Endothelial cell of umbilical vein (primary cell): ENCODE measurements at regions not wholly inside any gene's neighbourhood (a gene's known extent, or its start where the extent isn't known, plus 50 kb on each side); places are given as distances from the start of the nearest gene placed in this dataset.

Experiments
- BruUV-seq: library from RNA; stranded (reverse); fragments of 400-500 nt; replicated peaks from 2 replicates; lab custom pipeline; 2021; lab: Mats Ljungman, UMichigan
- CTCF ChIA-PET: fragments of 300-600, 350-600 bp; sonication (Branson Sonifier 250); formaldehyde crosslinking; loops from one replicate; lab custom pipeline; 2021; ENCODE audit warnings: antibody characterized with exemption, inconsistent platforms; lab: Charles Lee
- POLR2A ChIA-PET: fragments of 300-600, 350-600 bp; sonication (Branson Sonifier 250); formaldehyde crosslinking; loops from one replicate; lab custom pipeline; 2021; ENCODE audit warnings: antibody characterized with exemption, inconsistent platforms; lab: Charles Lee
- DNase-seq: peaks from one replicate; pipeline ENCODE4 v3.0.0-alpha.2; 2011; ENCODE audit warnings: low read depth, low spot score
- FAIRE-seq: peaks from 2 replicates; lab custom pipeline; 2011; peaks lifted over from hg19 to GRCh38; lab: Jason Lieb, UNC
- H2AFZ ChIP-seq: 2 replicates; pipeline ENCODE4 v1.6.0; 2012; ENCODE audit warnings: low read depth, low read length, control low read depth, inconsistent platforms
- H3K27ac ChIP-seq: 2 replicates; pipeline ENCODE4 v1.5.1; 2011; ENCODE audit warnings: low read depth, mild to moderate bottlenecking, control low read depth, low read length, moderate library complexity; ENCODE audit not compliant: insufficient read depth
- H3K27me3 ChIP-seq, 2 experiments: 2 replicates each; pipeline versions ENCODE4 v1.6.0 to v1.6.1; 2011; ENCODE audit warnings: low read length in 2 of 2, mixed read lengths in 1 of 2; ENCODE audit not compliant: control insufficient read depth in 2 of 2, insufficient read depth in 2 of 2
- H3K36me3 ChIP-seq, 2 experiments: 2 replicates in 1 of 2; 3 replicates in 1 of 2; pipeline ENCODE4 v1.5.1; 2011; ENCODE audit warnings: low read length in 2 of 2, mild to moderate bottlenecking in 1 of 2, moderate library complexity in 1 of 2; ENCODE audit not compliant: control insufficient read depth in 2 of 2, insufficient read depth in 2 of 2; ENCODE audit errors: extremely low read depth in 1 of 2
- H3K4me1 ChIP-seq: 3 replicates; pipeline ENCODE4 v1.5.1; 2011; ENCODE audit warnings: mild to moderate bottlenecking, low read length; ENCODE audit not compliant: control insufficient read depth, insufficient read depth; ENCODE audit errors: extremely low read depth
- H3K4me2 ChIP-seq: 2 replicates; pipeline ENCODE4 v1.6.1; 2011; ENCODE audit warnings: low read length, control low read depth, mixed read lengths; ENCODE audit not compliant: insufficient read depth
- H3K4me3 ChIP-seq, 3 experiments: fragments of 200-600 bp in 1 of 3; sonication (generic), shearing (Covaris generic) in 1 of 3; replicated peaks in 1 of 3; 2 replicates each; pipeline ENCODE4 v1.5.1; 2011 to 2016; ENCODE audit warnings: control low read depth in 3 of 3, low read length in 3 of 3, mild to moderate bottlenecking in 2 of 3, inconsistent platforms in 1 of 3, low read depth in 1 of 3, moderate library complexity in 1 of 3; ENCODE audit not compliant: insufficient read depth in 1 of 3
- H3K79me2 ChIP-seq: 2 replicates; pipeline ENCODE4 v1.6.0; 2012; ENCODE audit warnings: low read length, inconsistent platforms; ENCODE audit not compliant: control insufficient read depth, insufficient read depth
- H3K9ac ChIP-seq: replicated peaks from 2 replicates; pipeline ENCODE3; 2011; ENCODE audit warnings: low read length, control low read depth; ENCODE audit not compliant: insufficient read depth; ENCODE audit errors: extremely low read depth
- H3K9me1 ChIP-seq: replicated peaks from 3 replicates; pipeline ENCODE4 v1.6.0; 2011; ENCODE audit warnings: mild to moderate bottlenecking, low read length; ENCODE audit not compliant: control insufficient read depth, insufficient read depth; ENCODE audit errors: extremely low read depth
- H3K9me3 ChIP-seq: replicated peaks from 2 replicates; pipeline ENCODE4 v1.5.1; 2012; ENCODE audit warnings: low read length, inconsistent platforms; ENCODE audit not compliant: control insufficient read depth, insufficient read depth
- H4K20me1 ChIP-seq: replicated peaks from 2 replicates; pipeline ENCODE3; 2011; ENCODE audit warnings: mild to moderate bottlenecking, low read length; ENCODE audit not compliant: control insufficient read depth, insufficient read depth; ENCODE audit errors: extremely low read depth
- CTCF ChIP-seq, 2 donors: IDR thresholded peaks; 1 replicate in 1 of 2; 2 replicates in 1 of 2; pipeline ENCODE4 v1.5.1; 2011; ENCODE audit warnings: low read length in 2 of 2, mild to moderate bottlenecking in 2 of 2, moderate library complexity in 2 of 2, control low read depth in 1 of 2, inconsistent platforms in 1 of 2, low read depth in 1 of 2; ENCODE audit not compliant: insufficient read depth in 1 of 2; ENCODE audit errors: extremely low read depth in 1 of 2
- EZH2 ChIP-seq: IDR thresholded peaks from 2 replicates; pipeline ENCODE4 v1.6.1; 2012; ENCODE audit warnings: borderline replicate concordance, low read depth, mild to moderate bottlenecking, moderate library complexity, low read length, inconsistent platforms; ENCODE audit not compliant: severe bottlenecking
- FOS ChIP-seq: IDR thresholded peaks from 2 replicates; pipeline ENCODE4 v1.6.1; 2011; ENCODE audit warnings: mild to moderate bottlenecking, low read length, moderate library complexity, borderline replicate concordance; ENCODE audit not compliant: insufficient read depth
- GATA2 ChIP-seq: IDR thresholded peaks from 2 replicates; pipeline ENCODE4 v1.7.0; 2011; ENCODE audit warnings: low read depth, mild to moderate bottlenecking, moderate library complexity, mixed read lengths, low read length; ENCODE audit not compliant: insufficient read length, insufficient read depth
- JUN ChIP-seq: IDR thresholded peaks from 2 replicates; pipeline ENCODE4 v1.6.1; 2011; ENCODE audit warnings: borderline replicate concordance, low read depth; ENCODE audit not compliant: insufficient read length, insufficient read depth
- MYC ChIP-seq: IDR thresholded peaks from one replicate; pipeline ENCODE4 v1.6.1; 2011; ENCODE audit warnings: mild to moderate bottlenecking, low read depth, low read length
- POLR2A ChIP-seq: IDR thresholded peaks from 2 replicates; pipeline ENCODE4 v1.6.1; 2012; ENCODE audit warnings: low read depth, mild to moderate bottlenecking, control low read depth, low read length
- POLR2AphosphoS5 ChIP-seq: IDR thresholded peaks from 2 replicates; pipeline ENCODE4 v1.6.1; 2012; ENCODE audit warnings: low read depth, mild to moderate bottlenecking, control low read depth, low read length, moderate library complexity; ENCODE audit not compliant: insufficient read depth
- dilution Hi-C: fragments of 300-500 bp; cut with MboI; formaldehyde crosslinking; loops from one replicate; pipeline ENCODE4 v1.15.0; 2019; ENCODE audit warnings: low sequenced_read_pairs; ENCODE audit not compliant: extremely low pct_ligation_motif_present
- intact Hi-C: fragments of 100-400 bp; cut with micrococcal nuclease; formaldehyde crosslinking; loops from one replicate; pipeline ENCODE4 v1.10.0; 2022
- TF ChIP-seq, protein P1 (sequence below): IDR thresholded peaks from 2 replicates; pipeline ENCODE4 v1.6.1; 2011; ENCODE audit not compliant: insufficient read depth, insufficient read length

GRCh38 chr7:114242992-114243507, 171.6 kb upstream of the FOXP2 start:
- no peaks in the 10 kb centered on the region for H3K9me3 ChIP-seq
- intact Hi-C loops = no loop called here
- H3K9me1 ChIP-seq = no peaks in the 10 kb centered on the region
- H3K4me2 ChIP-seq = no peak overlapping the region
- dilution Hi-C loops = no loop called here
- H3K36me3 ChIP-seq = no peaks in the 10 kb centered on the region
- TF ChIP-seq, protein P1, sequence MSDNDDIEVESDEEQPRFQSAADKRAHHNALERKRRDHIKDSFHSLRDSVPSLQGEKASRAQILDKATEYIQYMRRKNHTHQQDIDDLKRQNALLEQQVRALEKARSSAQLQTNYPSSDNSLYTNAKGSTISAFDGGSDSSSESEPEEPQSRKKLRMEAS = no peak
- TF ChIP-seq JUN = no peak
- TF ChIP-seq FOS = no peak
- no peak for TF ChIP-seq POLR2A
- TF ChIP-seq MYC = no peak
- TF ChIP-seq CTCF (IDR thresholded peaks at IDR 0.05; ENCODE audit: extremely low read depth in 1 of 2, insufficient read depth in 1 of 2, low read depth in 1 of 2, low read length in 2 of 2) = no peak
- TF ChIP-seq POLR2AphosphoS5 = no peak
- no peak for TF ChIP-seq EZH2
- no peak for TF ChIP-seq GATA2
- BruUV-seq = no TSS peak
- ChIA-PET CTCF (interaction anchor here (0.6 to 0.7 kb wide), 2 partner anchors 147 to 1433 kb away, joined by 4 to 5 read pairs; no protein-coding TSS in a partner anchor), POLR2A (no interaction called here)
- no peak overlapping the region for H3K9ac ChIP-seq
- FAIRE-seq = no peak
- H2AFZ ChIP-seq = no peak overlapping the region
- no peaks in the 10 kb centered on the region for H3K27me3 ChIP-seq
- no peaks in the 10 kb centered on the region for H3K79me2 ChIP-seq
- H3K27ac ChIP-seq = no peak overlapping the region
- no peaks in the 10 kb centered on the region for H4K20me1 ChIP-seq
- H3K4me3 ChIP-seq = no peak overlapping the region
- no peak for DNase-seq
- H3K4me1 ChIP-seq = no peaks in the 10 kb centered on the region
